ENCODE measurements at regions not wholly inside any gene's neighbourhood (a gene's known extent, or its start where the extent isn't known, plus 50 kb on each side); places are given as distances from the start of the nearest gene placed in this dataset.

DNA sequence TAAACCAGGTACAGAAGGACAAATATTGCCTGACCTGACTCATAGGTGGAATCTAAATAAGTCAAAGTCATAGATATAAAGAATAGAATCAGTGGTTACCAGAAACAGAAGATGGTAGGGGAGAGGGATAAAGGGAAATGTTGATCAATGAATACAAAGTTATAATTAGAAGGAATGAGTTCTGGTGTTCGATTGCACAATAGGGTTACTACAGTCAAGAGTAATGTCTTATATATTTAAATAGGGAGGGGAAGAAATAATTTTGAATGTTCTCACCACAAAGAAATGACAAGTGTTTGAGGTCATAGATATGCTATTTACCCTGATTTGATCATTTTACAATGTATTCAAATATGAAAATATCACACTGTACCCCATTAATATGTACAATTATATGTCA is 1541.2 kb downstream of the SLITRK1 start:
- H3K9me3 ChIP-seq: no peaks in the 10 kb centered on the region
- TF ChIP-seq POLR2A (IDR thresholded peaks at IDR 0.05): no peak
- TF ChIP-seq, protein P1, sequence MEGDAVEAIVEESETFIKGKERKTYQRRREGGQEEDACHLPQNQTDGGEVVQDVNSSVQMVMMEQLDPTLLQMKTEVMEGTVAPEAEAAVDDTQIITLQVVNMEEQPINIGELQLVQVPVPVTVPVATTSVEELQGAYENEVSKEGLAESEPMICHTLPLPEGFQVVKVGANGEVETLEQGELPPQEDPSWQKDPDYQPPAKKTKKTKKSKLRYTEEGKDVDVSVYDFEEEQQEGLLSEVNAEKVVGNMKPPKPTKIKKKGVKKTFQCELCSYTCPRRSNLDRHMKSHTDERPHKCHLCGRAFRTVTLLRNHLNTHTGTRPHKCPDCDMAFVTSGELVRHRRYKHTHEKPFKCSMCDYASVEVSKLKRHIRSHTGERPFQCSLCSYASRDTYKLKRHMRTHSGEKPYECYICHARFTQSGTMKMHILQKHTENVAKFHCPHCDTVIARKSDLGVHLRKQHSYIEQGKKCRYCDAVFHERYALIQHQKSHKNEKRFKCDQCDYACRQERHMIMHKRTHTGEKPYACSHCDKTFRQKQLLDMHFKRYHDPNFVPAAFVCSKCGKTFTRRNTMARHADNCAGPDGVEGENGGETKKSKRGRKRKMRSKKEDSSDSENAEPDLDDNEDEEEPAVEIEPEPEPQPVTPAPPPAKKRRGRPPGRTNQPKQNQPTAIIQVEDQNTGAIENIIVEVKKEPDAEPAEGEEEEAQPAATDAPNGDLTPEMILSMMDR (IDR thresholded peaks at IDR 0.05): no peak
- DNase-seq: no peak
- no peaks in the 10 kb centered on the region for H3K27me3 ChIP-seq
- no peaks in the 10 kb centered on the region for H3K36me3 ChIP-seq
- no peaks in the 10 kb centered on the region for H3K4me1 ChIP-seq
- H3K27ac ChIP-seq: no peak overlapping the region
- intact Hi-C loops (cut with DNase I; ENCODE audit: low total_unique reads): no loop called here
- H3K4me3 ChIP-seq: no peak overlapping the region

DNA sequence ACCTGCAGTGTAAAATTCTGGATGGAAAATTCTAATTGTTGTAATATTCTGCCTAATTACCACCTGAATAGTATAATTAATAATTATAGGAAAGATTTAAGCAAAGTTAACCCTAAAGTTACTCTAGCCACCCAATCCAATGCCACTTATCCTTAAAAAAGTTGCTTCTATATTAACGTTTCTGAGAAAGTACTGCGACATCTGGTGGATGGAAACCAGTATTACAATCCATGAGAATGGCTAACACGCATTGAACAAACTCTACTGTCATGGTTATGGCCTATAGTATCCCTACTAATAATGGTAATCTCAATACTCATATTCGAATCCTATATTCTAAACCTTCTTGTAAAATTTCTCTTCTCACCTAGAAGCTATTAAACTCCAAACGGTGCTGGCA is 1551.8 kb downstream of the SLITRK1 start:
- intact Hi-C loops (cut with DNase I; ENCODE audit: low total_unique reads): no loop called here
- no peak for DNase-seq
- H3K4me3 ChIP-seq: no peak overlapping the region
- no peaks in the 10 kb centered on the region for H3K9me3 ChIP-seq
- no peaks in the 10 kb centered on the region for H3K4me1 ChIP-seq
- no peak overlapping the region for H3K27ac ChIP-seq
- TF ChIP-seq, protein P1 (IDR thresholded peaks at IDR 0.05): no peak
- no peak for TF ChIP-seq POLR2A (IDR thresholded peaks at IDR 0.05)
- H3K27me3 ChIP-seq: no peaks in the 10 kb centered on the region
- no peaks in the 10 kb centered on the region for H3K36me3 ChIP-seq

DNA sequence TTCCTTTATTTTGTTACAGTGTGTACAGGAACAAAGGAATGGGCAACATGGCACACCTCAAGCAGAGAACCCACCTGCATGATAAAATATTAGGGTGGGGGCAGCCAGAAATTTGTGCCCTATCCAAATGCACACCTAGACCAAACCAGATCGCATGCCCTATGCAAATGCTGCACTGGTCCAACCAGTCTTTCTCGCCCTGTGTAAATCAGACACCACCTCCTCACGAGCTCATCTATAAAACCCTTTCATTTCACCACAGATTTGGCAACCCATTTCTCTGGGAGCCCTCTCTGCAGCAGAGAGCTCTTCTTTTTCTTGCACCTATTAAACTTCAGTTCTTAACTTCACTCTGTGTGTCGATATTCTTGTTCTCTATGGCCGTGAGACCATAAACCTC is 1559.2 kb downstream of the SLITRK1 start:
- TF ChIP-seq, protein P1 (IDR thresholded peaks at IDR 0.05): no peak
- no peak for TF ChIP-seq POLR2A (IDR thresholded peaks at IDR 0.05)
- H3K9me3 ChIP-seq: no peaks in the 10 kb centered on the region
- intact Hi-C loops (cut with DNase I; ENCODE audit: low total_unique reads): no loop called here
- no peaks in the 10 kb centered on the region for H3K4me1 ChIP-seq
- H3K27me3 ChIP-seq: no peaks in the 10 kb centered on the region
- no peak overlapping the region for H3K4me3 ChIP-seq
- H3K36me3 ChIP-seq: no peaks in the 10 kb centered on the region
- H3K27ac ChIP-seq: no peak overlapping the region
- DNase-seq: no peak

DNA sequence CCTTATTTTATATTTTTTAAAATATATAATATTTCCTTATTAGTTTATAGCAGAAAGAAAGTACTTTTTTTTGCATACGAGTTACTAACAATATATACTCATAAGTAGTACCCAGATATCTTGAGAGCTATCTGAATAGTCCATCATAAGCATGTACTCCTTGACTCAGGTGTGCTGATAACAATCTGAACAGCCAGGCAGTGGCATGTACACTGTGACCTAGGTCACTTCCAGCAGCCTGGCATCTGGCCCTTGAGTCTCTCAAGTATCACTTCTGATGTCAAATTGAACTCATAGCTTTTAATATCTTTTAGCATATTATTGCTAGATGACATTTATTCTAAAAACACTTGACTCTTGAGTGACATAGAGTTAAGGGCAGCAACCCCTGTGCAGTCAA is 1576.7 kb downstream of the SLITRK1 start:
- Histone ChIP-seq H3K9me3 (no peaks in the 10 kb centered on the region), H3K36me3 (no peaks in the 10 kb centered on the region), H3K27me3 (no peaks in the 10 kb centered on the region), H3K4me1 (no peaks in the 10 kb centered on the region), H3K27ac (no peak overlapping the region), H3K4me3 (no peak overlapping the region)
- DNase-seq: no peak
- intact Hi-C loops (cut with DNase I; ENCODE audit: low total_unique reads): no loop called here
- no peak for TF ChIP-seq POLR2A (IDR thresholded peaks at IDR 0.05)
- TF ChIP-seq, protein P1 (IDR thresholded peaks at IDR 0.05): no peak

DNA sequence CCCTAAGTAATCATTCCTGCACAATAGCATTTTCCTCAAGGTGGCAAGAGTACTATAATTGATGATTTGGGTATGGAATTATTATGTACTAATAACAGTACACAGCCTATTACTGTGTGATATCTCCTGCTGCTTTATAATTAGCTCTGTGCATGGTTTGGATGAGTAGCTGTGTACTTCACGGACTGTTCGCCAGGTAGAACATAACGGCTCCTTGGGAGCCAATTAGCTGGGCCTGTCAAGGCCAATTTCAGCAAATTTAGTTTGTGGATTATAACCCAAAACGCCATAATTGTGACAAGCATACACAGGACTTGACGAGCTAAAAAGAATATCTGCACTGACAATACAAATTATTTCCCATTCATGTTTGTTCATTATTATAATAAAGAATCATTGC is 1584.2 kb downstream of the SLITRK1 start:
- intact Hi-C loops (cut with DNase I; ENCODE audit: low total_unique reads): no loop called here
- no peaks in the 10 kb centered on the region for H3K36me3 ChIP-seq
- DNase-seq: no peak
- no peaks in the 10 kb centered on the region for H3K27me3 ChIP-seq
- H3K9me3 ChIP-seq: no peaks in the 10 kb centered on the region
- H3K4me1 ChIP-seq: no peaks in the 10 kb centered on the region
- H3K4me3 ChIP-seq: no peak overlapping the region
- TF ChIP-seq, protein P1 (IDR thresholded peaks at IDR 0.05): no peak
- TF ChIP-seq POLR2A (IDR thresholded peaks at IDR 0.05): no peak
- no peak overlapping the region for H3K27ac ChIP-seq
